NCI-H187 (cell line): ENCODE measurements at regions not wholly inside any gene's neighbourhood (a gene's known extent, or its start where the extent isn't known, plus 50 kb on each side); places are given as distances from the start of the nearest gene placed in this dataset.
A peak's percentile ranks its signal among the peaks of the same experiment; 100 is the strongest.
"Not testable (repeated sequence)": the region's sequence is repeated elsewhere in the genome, so short reads cannot be mapped to it uniquely, and the experiment has no call there.

ENCODE experiments used
- DNase-seq, 2 experiments: peaks; one replicate each; lab custom pipeline; 2025; lab: John Stamatoyannopoulos, UW

DNA sequence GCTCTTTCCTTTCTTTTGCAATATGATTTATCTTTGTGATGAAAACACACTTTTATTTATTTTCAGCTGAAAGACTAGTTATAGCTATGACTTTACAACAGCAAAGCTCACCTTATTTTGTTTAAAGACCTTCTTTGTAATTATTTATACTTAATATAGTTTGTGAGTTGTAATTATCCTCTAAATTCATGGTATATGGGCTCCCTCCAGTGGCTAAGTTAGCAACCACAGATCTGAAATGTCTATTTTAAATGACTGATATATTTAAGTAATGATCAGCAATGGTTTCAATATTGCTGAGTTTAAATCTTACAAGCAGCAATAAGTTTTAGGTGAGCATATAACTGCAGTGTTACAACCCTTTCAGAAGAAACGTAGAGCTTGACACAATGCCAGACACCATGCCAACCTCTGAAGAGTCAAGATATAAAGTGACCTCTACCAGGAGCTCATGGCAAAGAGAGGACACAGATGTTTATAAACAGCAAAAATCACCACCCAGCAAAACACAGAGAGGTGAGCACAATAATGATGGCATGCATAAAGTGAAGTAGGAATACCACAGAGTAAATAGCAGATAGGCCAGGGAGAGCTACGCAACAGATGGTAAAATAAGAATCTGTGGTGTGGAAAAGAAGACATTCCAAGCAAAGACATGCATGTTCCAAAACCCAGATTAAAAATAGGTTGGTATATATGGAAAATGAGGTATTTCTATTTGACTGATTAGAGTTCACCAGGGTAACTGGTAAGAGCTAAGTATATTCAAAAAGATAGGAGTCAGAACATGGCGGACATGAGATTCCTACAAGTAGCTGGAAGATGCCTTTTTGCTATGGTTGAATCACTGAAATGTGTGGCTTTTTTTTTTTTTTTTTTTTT, 143.7 kb upstream of the ZNF385D start:
- no peak for DNase-seq

DNA sequence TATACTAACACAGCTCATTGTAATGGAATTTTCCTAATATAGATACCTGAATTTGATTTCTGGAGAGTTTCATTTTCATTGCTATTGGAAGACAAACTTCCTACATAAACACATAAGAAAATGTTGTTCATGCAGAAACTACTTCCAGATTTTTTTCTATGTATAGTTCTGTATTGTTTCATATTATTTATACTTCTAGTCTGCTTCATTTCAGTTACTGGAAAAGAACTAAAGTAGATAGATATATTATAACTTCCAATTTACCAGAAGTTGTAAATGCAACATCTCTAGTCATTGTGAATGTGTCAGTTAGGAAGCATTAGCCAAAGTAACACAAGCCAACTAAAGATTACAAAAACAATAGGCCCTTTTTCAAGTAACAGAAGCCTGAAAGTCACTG, 147.3 kb upstream of the ZNF385D start:
- no peak for DNase-seq

DNA sequence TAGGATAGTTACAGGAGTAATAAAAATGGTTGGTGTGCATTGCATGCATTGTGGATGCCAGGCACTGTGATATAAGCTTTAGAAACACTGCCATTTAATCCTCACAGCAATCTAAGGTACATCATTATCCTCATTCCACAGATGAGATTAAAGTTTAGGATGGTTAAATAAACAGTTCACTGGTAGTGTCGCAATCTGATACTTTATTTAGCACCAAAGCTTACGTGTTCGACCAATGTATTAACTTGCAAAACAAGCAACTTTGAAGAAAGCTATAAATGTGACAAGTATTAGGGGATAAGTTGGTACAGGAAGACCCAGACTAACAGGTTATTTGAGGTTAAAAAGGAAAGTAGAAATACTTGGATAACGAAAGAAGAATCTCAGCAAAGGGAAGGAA, 150.5 kb upstream of the ZNF385D start:
- DNase-seq: no peak

DNA sequence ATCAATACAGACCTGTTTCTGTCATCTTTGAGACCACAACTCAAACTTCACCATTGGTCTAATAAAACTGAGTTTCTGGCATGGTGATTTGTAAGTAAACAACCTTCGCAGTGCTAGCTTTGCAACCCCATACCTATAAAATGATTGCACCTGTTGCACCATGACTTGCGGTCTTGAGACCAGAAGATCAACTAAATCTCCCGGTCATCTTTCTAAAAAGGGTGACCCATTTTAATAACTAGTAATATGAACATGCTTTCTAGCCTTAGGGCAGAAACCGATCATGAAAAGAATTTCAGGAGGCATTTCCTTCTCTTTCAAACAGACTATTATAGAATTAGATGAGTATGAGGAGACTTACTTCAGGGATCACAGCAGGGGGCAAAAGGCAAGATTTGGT, 151.9 kb upstream of the ZNF385D start:
- no peak for DNase-seq

DNA sequence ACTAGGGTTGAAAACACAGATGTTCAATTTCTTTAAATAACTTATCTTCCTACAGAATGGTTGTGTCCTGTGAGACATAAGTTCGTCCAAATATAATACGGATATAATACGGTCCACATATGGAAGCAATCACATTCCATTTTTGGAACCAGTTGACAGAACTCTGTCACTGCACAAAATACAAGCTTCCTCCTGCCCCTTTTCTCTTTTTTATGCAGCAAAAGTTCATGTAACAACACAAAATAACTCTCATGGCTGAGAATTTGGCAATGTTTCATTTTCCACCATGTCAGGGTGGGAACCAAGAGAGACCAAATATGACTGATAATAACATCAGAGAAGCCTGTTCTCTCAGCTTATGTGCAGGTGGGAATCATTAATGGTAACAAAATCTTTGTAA, 158.1 kb upstream of the ZNF385D start:
- DNase-seq: no peak

DNA sequence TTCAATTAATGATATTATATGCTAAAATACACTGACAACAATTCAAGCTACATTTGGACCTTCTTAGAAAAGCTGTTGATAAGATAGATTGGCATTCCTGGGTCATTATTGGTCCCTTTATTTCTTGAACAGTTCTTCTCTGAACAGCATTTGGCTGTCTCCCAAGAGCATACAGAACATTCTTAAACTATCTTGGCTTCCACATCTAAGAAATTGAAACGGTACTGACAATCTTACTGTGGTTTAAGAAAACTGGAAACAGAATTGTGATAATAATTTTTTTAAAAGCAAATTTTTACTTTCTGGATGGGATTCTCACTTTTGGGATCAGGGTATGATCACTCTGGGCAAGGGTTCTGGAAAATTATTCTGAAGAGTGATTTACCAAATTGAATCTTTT, 161.7 kb upstream of the ZNF385D start:
- no peak for DNase-seq

DNA sequence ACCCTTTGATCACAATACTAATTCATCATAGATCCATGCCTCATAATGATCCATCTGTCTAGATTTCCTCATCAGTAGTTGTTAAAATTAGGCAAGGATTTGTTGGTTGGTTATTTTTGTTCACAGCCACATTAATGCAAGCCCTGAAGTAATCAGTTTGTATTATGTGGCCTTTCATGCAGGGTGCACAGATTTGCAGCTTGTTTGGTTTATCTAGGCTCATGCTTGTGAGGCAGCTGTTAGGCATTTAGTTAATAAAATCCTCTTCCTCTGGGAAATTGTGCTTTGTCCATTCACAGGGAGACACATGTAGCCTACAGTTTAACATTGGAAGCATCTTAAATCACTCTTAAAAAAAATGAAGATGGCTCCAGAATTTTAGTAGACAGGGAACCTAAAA, 162.8 kb upstream of the ZNF385D start:
- DNase-seq: no peak

DNA sequence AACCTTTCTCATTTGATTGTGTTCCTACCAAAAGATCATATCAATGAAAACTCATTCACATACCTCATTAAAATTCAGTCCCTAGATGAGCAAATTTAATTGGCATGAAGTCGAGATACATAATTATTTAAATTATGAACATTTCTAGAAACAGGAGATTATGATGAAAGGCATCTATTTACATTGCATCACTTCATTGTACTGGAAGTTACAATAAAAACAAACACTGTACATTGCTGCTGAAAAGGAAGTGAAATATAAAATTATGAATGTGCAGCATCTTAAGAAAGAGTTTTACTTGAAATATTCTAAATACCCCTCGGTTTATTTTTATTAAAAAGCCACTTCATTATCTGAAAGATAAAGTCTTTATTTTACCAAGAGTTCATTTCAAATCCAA, 163.4 kb upstream of the ZNF385D start:
- no peak for DNase-seq

DNA sequence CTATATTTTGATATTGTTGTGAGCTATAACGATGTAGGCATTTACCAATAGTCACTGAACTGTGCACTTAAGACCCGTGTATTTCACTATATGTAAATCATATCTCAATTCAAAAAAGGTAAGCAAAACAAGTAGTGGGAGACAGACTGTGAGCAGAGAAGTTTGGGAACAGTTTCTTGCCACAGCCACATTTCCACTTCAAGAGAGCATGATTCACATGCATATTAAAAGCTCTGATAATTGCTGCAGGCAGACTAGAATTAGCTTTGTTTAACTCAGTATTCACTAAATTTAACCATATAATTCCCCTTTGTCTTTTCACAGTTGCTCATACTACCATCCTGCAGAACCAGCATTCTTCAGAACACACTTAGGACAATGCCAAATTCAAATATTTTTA, 168.4 kb upstream of the ZNF385D start:
- no peak for DNase-seq

DNA sequence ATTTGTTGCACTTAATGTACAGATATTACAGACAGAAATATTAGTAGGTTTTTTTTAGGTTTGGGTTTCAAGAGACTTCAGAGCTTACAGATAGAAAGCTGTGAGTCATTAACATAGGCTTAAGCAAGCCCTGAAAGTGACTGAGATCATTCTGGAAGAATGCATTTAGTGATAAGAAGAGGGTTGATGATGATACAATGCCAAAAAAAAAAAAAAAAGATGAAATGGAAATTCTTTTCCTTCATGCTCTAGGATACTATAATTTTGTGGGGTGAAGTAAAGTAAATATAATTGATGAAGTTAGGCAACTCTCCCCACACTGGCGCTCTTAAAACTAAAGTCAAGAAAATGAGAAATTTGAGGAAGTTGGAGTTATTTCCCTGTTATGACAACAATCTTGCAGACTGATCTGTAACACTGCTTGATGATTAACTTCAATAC, 169.4 kb upstream of the ZNF385D start:
- DNase-seq: no peak

DNA sequence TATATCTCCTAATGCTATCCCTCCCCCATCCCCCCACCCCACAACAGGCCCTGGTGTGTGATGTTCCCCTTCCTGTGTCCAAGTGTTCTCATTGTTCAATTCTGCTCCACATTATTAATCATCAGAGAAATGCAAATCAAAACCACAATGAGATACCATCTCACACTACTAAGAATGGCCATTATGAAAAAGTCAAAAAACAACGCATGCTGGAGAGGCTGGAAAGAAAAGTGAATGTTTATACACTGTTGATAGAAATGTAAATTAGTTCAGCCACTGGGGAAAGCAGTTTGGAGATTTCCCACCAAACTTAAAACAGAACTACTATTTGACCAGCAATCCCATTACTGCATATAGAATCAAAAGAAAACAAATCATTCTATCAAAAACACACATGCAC, 172.1 kb upstream of the ZNF385D start:
- not testable (repeated sequence) for DNase-seq

DNA sequence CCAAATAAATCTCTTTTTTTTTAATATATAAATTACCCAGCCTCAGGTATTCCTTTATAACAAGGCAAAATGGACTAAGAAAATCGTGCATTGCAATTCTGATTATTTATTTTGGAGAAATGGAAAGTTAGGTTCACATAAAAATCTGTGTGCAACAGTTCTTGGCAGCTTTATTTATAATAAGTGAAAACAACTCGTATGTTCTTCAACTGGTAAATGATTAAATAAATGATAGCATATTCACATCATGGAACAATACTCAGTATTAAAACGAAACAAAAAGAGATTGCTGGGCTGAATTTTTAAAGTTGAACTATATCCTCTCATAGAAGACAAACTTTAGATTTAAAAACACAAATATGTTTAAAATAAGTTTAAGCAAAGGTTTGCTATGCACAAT, 176.3 kb upstream of the ZNF385D start:
- no peak for DNase-seq

DNA sequence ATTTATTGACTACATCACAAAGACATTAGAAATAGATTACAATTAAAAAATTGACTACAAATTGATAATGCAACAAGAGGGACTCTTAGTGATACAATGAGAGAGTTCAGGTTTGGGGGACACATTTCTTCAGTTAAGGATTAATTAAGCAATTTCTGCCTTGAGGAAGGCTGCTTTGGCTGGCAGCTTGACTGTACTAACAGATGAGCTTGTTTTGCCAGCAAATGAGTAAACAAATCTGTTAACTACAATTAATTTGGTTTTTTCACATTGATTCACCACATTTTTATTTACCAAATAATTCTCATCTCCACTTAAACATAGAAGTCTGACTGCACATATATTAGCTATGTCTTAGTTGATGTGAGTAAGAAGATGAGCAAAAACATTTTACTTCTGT, 183.6 kb upstream of the ZNF385D start:
- no peak for DNase-seq

DNA sequence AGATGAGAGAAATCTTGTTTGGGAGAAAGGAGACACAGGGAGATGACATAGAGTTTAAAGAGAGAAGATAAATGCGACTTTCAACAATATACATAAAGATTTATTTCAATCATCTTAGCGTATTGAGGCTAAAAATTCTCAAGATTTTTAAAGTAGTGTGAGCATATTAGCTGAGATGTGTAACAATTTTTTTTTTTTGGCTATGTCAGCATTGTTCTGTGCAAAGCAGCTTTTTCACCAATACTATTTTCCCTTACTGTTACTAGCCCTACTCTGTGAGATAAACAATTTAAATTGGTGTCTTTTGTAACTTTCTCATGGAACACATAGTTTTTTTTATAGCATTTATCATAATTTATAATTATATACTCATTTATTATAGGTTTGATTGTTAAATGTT, 185.2 kb upstream of the ZNF385D start:
- DNase-seq: no peak

DNA sequence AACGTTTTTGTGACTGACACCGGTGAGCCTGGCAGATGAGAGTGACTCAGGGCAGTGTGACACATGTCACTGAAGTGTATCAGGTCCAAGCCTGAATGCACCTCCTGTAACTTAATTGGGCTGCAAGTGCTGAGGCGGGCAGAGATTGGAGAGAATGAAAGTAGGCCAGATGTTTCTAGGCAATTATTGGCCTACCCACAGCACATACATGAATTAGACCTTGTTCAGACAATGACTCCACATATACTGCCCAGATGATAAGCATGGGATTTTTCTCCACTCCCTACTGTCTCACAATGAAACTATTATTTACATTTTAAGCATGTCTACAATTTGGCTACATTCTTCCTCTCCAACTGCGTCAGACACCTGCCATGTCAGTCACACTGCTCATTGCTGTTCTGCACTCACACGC, 187.3 kb upstream of the ZNF385D start:
- no peak for DNase-seq

DNA sequence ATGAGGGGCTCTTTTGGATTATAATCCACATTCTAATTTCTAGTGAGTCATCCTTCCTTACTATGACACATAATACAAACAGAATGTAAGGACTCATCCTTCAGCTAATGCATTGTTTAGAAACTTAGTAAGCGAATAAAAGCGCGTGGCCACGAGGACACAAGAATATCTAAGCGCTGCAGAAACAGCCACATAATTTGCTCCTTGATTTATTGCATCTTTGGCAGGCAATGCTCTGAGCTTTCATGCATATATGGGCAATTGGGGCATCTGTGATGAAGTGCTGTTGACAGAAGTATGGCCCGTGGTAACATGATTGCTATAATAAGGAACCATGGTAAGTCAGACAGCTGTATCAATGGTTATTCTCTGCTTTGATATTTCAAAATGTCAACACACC, 191.3 kb upstream of the ZNF385D start:
- DNase-seq: peak; percentile 20 to 23

DNA sequence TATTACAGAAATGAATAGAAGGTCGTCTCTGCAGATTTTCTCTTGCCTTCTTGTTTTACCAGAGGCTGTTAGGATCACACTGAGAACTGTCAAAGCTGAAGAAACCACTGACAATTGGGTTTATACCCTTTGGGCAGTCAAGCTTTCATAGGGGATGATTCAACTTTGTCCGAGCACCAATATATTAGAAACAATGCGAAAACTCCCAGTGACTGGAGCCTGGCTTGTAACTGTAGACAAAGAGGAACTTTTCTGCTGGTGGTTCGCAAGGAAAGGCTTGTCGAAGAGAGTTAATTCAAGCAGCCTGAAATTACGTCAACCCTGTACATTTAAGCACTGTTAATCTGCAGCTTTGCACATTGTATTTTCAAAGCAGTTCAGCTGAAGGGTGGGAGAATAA, 193.2 kb upstream of the ZNF385D start:
- no peak for DNase-seq

DNA sequence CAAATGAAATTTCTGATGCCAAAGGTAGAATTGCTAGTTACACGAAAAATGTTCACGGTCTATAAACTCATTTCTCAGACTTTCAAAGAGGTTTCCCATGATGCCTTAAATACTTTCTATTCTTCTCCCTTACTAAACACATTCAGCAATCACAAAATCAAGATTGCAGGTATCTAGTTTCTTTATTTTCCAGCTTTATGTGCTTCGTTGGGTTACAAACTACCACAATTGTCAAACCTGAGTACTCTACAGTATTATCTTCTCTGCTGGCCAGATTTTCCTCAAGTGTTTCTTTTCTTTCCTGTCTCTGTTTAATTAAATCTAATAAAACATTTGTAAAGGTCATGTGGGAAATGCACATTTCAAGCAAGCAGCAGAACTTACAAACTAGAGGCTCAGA, 201.8 kb upstream of the ZNF385D start:
- no peak for DNase-seq

DNA sequence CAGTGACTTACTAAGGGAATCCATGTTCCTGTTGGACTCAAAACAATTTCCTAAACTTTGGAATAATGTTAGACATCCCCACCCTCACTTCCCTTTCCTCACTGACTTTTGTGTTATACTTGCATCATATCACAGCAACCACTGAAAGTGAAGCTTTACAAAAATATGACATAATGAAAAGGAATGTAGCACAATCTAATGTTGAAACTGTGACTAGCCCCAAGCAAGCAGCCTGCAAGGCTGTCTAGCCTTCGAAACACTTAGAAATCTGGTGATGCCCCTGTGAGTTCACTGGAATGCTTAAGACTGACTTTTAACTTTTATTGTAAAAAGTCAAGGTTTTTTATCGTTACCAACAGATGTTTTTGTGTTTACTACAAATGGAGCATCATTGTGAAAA, 203.7 kb upstream of the ZNF385D start:
- no peak for DNase-seq

DNA sequence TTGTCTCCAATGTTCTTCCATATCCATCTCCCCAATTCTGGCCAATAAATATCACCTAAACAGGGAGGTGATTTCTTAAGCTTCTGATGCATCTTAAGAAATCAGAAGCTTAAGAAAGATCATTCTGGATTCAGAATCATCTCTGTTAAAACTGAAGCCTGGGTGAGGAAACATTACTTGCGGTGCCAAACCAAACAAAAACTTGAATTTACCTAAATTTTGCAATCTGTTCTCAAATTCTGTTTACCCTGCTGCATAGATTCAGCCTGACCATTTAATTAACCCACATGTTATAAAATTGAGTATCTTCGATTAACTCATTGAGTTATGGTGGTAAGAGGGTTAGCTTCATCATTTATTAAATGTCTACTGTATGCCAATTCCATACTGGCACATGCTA, 204.4 kb upstream of the ZNF385D start:
- DNase-seq: no peak

DNA sequence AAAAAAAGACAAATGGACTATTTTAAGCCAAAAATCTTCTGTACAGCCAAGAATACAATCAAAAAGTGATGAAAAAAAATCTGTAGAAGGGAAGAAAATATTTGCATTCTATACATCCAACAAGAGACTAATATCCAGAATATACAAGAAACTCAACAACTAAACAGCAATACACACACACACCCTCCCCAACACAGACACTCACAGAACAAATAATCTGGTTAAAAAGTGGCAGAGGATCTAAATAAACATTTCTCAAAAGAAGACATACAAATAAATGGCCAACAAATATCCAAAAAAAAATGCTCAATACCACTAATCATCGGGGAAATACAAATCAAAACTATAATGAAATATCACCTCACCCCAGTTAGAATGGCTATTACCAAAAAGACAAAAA, 209.0 kb upstream of the ZNF385D start:
- DNase-seq: no peak

DNA sequence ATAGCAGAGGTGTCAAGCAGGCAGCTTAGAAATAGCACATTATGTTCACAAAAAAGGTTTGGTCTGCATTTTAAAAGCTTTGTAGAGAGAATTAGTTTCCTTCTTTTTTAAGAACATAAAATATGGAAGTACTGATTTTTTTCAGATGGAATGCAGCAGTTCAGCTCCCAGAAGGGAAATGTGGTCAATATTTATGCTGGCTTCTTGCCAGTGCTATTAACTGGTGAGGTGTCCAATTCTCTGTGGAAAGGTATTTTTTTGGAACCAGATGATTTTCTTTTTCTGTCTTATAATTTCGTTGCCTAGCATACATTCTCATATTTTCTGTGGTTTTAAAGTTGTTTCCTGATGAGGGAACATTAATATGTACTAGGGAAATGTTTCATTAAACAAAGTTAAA, 211.4 kb upstream of the ZNF385D start:
- DNase-seq: no peak

DNA sequence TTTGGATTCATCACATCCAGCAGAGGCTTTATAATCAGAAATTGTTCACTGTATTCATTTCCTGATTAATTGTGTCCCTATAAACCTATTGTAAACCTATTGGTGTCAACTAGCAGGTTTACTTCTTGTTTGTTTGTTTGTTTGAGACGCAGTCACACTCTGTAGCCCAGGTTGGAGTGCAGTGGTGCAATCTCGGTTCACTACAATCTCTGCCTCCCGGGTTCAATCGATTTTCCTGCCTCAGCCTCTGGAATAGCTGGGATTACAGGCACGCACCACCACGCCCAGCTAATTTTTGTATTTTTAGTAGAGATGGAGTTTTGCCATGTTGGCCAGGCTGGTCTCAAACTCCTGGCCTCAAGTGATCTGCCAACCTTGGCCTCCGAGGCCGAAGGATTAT, 215.4 kb upstream of the ZNF385D start:
- DNase-seq: not testable (repeated sequence)

DNA sequence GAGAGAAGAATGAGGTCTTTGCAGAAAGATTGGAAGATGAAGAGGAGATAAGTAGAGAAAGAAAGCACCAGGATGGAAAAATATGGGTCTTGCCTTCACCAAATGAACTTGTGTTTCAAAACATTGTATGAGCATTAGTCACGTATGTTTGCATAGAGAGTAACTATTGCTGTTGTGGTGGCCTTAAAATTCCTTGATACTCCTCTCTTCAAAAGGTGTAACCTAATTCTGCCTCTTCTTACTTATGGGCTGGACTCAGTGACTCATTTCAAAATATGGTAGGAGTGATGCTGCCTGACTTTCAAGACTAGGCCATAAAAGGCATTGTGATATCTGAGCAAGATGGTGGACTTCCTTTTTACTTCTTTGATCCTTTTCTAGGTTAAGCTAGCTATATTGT, 228.7 kb upstream of the ZNF385D start:
- DNase-seq: no peak
